Activated CD8-positive, alpha-beta T cell treated with anti-CD3 and anti-CD28 coated beads for 36 hours (primary cell): ENCODE measurements at regions not wholly inside any gene's neighbourhood (a gene's known extent, or its start where the extent isn't known, plus 50 kb on each side); places are given as distances from the start of the nearest gene placed in this dataset.

Experiments used
- ATAC-seq: fragments of 200-7000 bp; cut with Tn5 transposase; one replicate; pipeline ENCODE4 v1.10.0; 2021; ENCODE audit warnings: mild to moderate bottlenecking, moderate library complexity
- CTCF ChIA-PET: fragments of 350-600 bp; sonication (Branson Sonifier 250); formaldehyde crosslinking; loops from one replicate; lab custom pipeline; 2021; ENCODE audit warnings: antibody characterized with exemption; lab: Charles Lee
- POLR2A ChIA-PET: fragments of 350-600 bp; sonication (Branson Sonifier 250); formaldehyde crosslinking; loops from one replicate; lab custom pipeline; 2021; ENCODE audit warnings: antibody characterized with exemption; lab: Charles Lee
- DNase-seq: peaks from one replicate; pipeline ENCODE4 v3.0.0-alpha.2; 2020
- H3K27ac Mint-ChIP-seq: one replicate; pipeline ENCODE4 v1.8.0; 2021; ENCODE audit warnings: mild to moderate bottlenecking, mixed read lengths
- H3K27me3 Mint-ChIP-seq: one replicate; pipeline ENCODE4 v1.8.0; 2021; ENCODE audit warnings: mixed read lengths
- H3K36me3 Mint-ChIP-seq: one replicate; pipeline ENCODE4 v1.8.0; 2021; ENCODE audit warnings: low read depth, mixed read lengths
- H3K4me1 Mint-ChIP-seq: one replicate; pipeline ENCODE4 v1.8.0; 2021; ENCODE audit warnings: low read depth, mixed read lengths
- H3K4me3 Mint-ChIP-seq: one replicate; pipeline ENCODE4 v1.8.0; 2021; ENCODE audit warnings: mild to moderate bottlenecking, moderate library complexity, mixed read lengths
- H3K9me3 Mint-ChIP-seq: one replicate; pipeline ENCODE4 v1.8.0; 2021; ENCODE audit warnings: mixed read lengths
- CTCF ChIP-seq: fragments of 200-600 bp; IDR thresholded peaks from one replicate; pipeline ENCODE4 v1.8.0; 2022; ENCODE audit warnings: antibody characterized with exemption, mild to moderate bottlenecking
- intact Hi-C: fragments of 100-400 bp; cut with micrococcal nuclease; formaldehyde crosslinking; loops from one replicate; pipeline ENCODE4 v1.10.0; 2022

- POLR2A ChIA-PET = no interaction called here
- Mint-ChIP-seq H3K36me3 (no peaks in the 10 kb centered on the region), H3K9me3 (no peaks in the 10 kb centered on the region), H3K4me1 (no peaks in the 10 kb centered on the region), H3K4me3 (no peak overlapping the region), H3K27ac (no peak overlapping the region), H3K27me3 (no peaks in the 10 kb centered on the region)
- no peak for ATAC-seq
- TF ChIP-seq CTCF = no peak
- no peak for DNase-seq
- intact Hi-C loops = no loop called here
- CTCF ChIA-PET = no interaction called here
Observed at GRCh38 chr4:159543831-159544230, 441.0 kb downstream of the RAPGEF2 start.

- no peak overlapping the region for H3K4me3 Mint-ChIP-seq
- H3K9me3 Mint-ChIP-seq = no peaks in the 10 kb centered on the region
- TF ChIP-seq CTCF = no peak
- ChIA-PET CTCF (no interaction called here), POLR2A (no interaction called here)
- H3K36me3 Mint-ChIP-seq = no peaks in the 10 kb centered on the region
- ATAC-seq (no peak), DNase-seq (no peak)
- H3K4me1 Mint-ChIP-seq = no peaks in the 10 kb centered on the region
- intact Hi-C loops = no loop called here
- no peak overlapping the region for H3K27ac Mint-ChIP-seq
- no peaks in the 10 kb centered on the region for H3K27me3 Mint-ChIP-seq
Observed at GRCh38 chr4:159545556-159545955, 442.7 kb downstream of the RAPGEF2 start.

- Mint-ChIP-seq H3K4me1 (no peaks in the 10 kb centered on the region), H3K9me3 (no peaks in the 10 kb centered on the region), H3K4me3 (no peak overlapping the region), H3K27ac (no peak overlapping the region), H3K36me3 (no peaks in the 10 kb centered on the region), H3K27me3 (no peaks in the 10 kb centered on the region)
- no peak for TF ChIP-seq CTCF
- DNase-seq = no peak
- no peak for ATAC-seq
- ChIA-PET CTCF (no interaction called here), POLR2A (no interaction called here)
- intact Hi-C loops = no loop called here
Observed at GRCh38 chr4:159547645-159548308, 444.9 kb downstream of the RAPGEF2 start.

- H3K9me3 Mint-ChIP-seq = no peaks in the 10 kb centered on the region
- H3K27me3 Mint-ChIP-seq = no peaks in the 10 kb centered on the region
- H3K27ac Mint-ChIP-seq = no peak overlapping the region
- no peak for TF ChIP-seq CTCF
- no peaks in the 10 kb centered on the region for H3K36me3 Mint-ChIP-seq
- no peak overlapping the region for H3K4me3 Mint-ChIP-seq
- H3K4me1 Mint-ChIP-seq = no peaks in the 10 kb centered on the region
- no peak for DNase-seq
- no peak for ATAC-seq
- CTCF ChIA-PET = interaction anchor here (1.1 kb wide), 1 partner anchor 20 kb away, joined by 4 read pairs; no protein-coding TSS in a partner anchor
- intact Hi-C loops = no loop called here
- POLR2A ChIA-PET = no interaction called here
Observed at GRCh38 chr4:159549098-159549518, 446.2 kb downstream of the RAPGEF2 start.

GRCh38 chr4:159551281-159551680, 448.4 kb downstream of the RAPGEF2 start:
- Mint-ChIP-seq H3K9me3 (no peaks in the 10 kb centered on the region), H3K27ac (no peak overlapping the region), H3K4me1 (no peaks in the 10 kb centered on the region), H3K36me3 (no peaks in the 10 kb centered on the region), H3K27me3 (no peaks in the 10 kb centered on the region), H3K4me3 (no peak overlapping the region)
- no peak for DNase-seq
- CTCF ChIA-PET = no interaction called here
- intact Hi-C loops = no loop called here
- ATAC-seq = no peak
- POLR2A ChIA-PET = no interaction called here
- no peak for TF ChIP-seq CTCF
